Lower leg skin (tissue), 3 donors: ENCODE measurements at regions not wholly inside any gene's neighbourhood (a gene's known extent, or its start where the extent isn't known, plus 50 kb on each side); places are given as distances from the start of the nearest gene placed in this dataset.

Source experiments
- CTCF ChIP-seq, 3 donors: fragments of 450-650 bp; IDR thresholded peaks; one replicate each; pipeline ENCODE4 v1.5.1; 2016; ENCODE audit warnings: antibody characterized with exemption in 3 of 3, mild to moderate bottlenecking in 3 of 3, moderate library complexity in 2 of 3
- POLR2A ChIP-seq, 2 donors: fragments of 450-650 bp; IDR thresholded peaks; one replicate each; pipeline ENCODE4 v1.6.1; 2016 to 2017; ENCODE audit warnings: antibody characterized with exemption in 2 of 2, mild to moderate bottlenecking in 1 of 2, moderate library complexity in 1 of 2

- TF ChIP-seq CTCF (IDR thresholded peaks at IDR 0.05) = no peak
- TF ChIP-seq POLR2A (IDR thresholded peaks at IDR 0.05) = no peak
Measured at GRCh38 chr2:120884472-120885290, 149.0 kb downstream of the GLI2 start.
